Stimulated activated CD4-positive, alpha-beta T cell treated with anti-CD3 and anti-CD28 coated beads, Interleukin-4, amount 100 ng/mL, for 48 hours (primary cell): ENCODE measurements at regions not wholly inside any gene's neighbourhood (a gene's known extent, or its start where the extent isn't known, plus 50 kb on each side); places are given as distances from the start of the nearest gene placed in this dataset.

Experiments used
- DNase-seq, 2 donors: peaks; one replicate each; pipeline ENCODE4 v3.0.0-alpha.2; 2020; ENCODE audit warnings: low read depth in 2 of 2

DNA sequence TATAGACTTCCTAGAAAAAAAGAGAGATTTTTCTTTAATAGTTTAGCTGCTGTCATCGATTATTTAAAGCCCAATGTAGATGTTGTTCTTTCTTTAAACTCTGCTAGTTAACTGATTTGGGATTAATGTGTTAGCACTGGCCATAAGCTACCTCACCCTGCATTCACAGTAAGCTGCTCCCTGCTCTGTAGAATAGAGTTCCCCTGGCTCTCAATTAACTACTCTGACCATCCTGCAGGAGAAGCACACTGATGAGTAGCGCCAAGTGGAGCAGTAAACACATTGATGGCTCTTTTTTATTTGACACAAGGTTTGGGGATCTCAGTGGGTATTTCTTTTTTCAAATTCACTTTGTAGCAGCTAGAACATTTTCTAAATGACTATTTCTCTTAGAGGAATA, 807.9 kb upstream of the ZNF608 start:
- DNase-seq = no peak

DNA sequence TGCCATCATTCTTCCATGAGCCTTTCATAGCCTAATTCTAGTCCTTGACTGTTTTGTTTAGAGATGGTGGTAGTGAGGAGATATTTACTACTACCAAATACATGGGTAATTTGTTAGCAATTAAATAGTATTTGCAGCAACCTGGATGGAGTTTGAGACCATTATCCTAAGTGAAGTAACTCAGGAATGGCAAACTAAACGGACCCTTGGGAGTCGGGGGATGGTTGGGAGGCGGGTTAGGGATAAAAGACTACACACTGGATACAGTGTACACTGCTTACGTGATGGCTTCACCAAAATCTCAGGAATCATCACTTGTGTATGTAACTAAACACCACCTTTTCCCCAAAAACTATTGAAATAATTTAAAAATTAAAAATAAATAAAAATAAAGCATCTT, 809.2 kb upstream of the ZNF608 start:
- DNase-seq = no peak

GRCh38 chr5:125558016-125558415, 811.6 kb upstream of the ZNF608 start:
- DNase-seq = no peak

GRCh38 chr5:125558466-125558865, 812.0 kb upstream of the ZNF608 start:
- DNase-seq = no peak

GRCh38 chr5:125559296-125559695, 812.9 kb upstream of the ZNF608 start:
- no peak for DNase-seq

- no peak for DNase-seq
Observed at GRCh38 chr5:125560476-125561225, 814.2 kb upstream of the ZNF608 start.

DNA sequence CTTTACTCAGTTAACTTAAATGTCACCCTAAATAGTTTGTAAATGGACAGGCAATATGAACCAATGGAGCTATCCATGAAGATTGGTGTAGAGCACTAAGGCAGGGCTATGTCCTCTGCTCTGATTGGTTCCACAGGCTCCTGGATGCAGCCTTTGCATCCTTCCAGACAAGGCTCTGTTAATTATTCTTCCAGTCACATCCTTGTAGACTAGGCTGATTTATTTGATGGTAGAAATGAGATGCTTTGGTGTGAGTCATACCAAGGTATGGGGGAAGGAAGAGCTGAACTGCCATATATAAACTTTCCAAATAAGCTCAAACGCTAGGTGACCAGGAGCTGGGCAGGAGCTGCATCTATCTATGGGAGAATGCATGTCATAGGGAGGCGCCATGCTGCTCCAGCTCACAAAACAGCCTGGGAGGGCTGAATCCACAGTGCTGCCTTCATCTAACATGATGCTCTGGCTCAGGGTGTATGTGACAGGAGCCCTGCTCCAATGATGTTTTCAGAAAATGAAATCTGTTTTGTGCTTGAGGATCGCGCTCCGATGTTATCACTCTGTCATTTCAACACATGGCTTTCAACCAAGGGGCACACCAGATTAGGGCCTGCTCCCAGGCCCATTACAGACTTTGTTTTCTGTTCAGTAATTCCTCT, 818.0 kb upstream of the ZNF608 start:
- no peak for DNase-seq

DNA sequence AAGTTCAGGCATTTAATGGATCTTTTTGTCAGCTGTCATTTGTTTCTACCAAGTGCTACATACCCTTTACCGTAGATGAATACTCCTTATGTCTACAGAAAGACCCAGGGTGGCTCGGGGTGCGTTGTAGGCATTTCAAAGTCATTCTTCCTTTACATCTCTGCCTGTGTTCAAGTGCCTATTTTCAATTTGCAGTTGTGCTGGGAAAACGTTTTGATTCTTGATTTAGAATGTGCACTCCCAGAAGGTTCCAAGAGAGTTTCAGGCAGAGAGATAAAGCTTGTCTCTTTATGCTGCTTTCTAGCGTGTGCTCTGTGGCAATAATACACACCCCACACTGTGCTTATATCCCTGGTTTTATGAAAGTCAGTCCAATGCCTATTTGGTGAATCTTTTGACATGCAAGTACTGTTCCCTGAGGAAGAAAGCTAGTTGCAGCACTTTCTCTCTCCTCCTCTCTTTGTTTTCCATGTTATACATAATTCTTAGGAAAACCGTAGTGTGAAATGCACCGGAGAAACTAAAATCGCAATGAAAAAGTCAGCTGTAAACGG, 828.1 kb upstream of the ZNF608 start:
- no peak for DNase-seq

DNA sequence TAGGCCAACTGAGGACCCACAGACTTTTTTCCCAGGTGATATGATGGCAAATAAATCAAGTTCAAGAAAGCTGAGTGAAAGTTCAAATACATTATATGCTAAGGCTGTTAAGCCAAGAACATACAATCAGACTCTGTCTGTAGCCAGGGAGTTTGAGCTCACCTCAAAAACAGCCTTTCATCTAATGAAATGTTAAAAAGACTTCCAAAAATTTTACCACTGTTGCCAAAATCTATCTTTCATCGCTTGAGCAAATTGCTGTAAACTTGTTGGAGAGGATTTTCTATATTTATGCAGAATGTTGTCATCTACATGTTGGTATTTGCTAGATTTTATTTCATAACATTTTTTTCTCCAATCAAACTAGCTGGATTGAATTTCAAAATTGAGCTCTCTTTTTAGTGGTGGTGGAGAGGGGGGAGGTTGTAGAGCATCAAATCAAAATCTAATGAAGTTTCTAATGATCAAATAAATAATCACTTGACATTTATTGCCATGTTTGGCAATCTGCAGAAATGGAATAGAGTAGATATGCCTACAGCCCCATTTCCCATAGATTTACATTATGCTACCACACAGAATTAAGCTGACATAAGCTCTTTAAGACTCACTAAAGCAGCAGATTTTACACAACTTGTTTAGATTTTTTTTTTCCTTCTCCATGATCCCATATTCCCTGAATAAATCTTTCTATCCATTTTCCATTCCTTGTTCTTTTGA, 828.9 kb upstream of the ZNF608 start:
- no peak for DNase-seq

DNA sequence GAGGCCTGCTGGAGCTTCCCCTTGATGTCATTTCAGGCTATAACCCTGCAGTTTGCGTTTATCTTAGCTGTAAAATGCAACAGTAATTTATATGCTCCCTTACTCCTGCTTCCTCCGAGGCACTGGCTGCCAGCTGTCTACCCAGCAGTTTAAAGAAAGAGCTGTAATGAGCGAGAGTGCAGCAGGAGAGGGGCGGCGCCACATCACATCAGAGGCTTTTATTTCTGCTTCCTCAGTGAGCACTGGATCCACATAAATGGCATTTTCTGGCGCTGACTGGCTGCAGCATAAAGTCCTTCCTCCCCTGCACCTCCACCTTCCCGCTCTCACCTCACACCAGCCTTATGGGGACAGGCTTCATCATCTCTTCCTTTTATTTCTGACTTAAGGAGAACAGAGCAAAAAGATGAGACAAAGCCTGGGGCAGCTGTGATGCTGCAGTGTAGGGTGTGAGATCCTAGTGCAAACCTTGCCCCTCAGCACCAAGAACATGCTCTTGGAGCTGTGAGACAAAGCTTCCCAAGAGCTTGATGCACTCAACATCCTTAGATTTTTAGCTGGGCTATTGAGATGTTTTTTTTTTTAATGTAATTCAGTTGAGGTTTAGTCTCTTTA, 829.6 kb upstream of the ZNF608 start:
- no peak for DNase-seq

DNA sequence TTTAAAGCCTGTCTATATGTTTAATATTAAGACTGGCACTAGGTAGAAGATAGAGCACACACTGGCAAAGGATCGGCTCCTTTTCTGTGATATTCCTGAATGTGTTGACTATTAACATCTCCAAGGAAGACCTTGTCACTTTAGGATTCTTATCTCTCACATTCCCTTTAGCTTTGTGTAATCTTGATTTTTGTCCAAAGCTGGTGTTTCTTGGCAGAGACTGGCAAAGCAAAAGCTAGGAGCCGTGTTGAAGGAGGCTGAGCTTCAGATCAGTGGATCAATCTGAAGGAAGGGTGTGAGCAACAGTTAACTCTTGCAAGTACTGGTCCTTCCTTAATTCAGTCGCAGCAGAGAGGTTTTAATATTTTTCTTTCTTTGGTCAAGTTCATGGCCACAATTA, 830.4 kb upstream of the ZNF608 start:
- no peak for DNase-seq

DNA sequence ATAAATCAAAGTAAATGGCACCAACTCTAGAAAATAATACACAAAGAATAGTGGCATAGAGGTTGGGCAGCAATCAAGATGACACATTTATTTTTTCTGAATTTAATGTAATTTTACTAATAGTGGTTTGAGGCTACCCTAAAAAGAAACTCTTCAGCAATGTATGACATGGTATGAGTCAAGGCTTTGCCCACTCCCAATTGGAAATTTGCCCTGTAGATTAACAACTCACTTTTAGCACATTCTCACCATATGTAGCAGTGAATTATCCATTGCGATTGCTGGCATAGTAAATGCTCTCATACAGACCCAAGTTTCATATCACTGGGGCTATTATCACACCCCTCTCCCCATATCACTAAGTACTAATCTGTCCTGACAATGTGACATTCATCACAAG, 832.1 kb upstream of the ZNF608 start:
- DNase-seq = no peak

- no peak for DNase-seq
Observed at GRCh38 chr5:125579182-125579581, 832.7 kb upstream of the ZNF608 start.

- no peak for DNase-seq
Observed at GRCh38 chr5:125581311-125581710, 834.9 kb upstream of the ZNF608 start.

DNA sequence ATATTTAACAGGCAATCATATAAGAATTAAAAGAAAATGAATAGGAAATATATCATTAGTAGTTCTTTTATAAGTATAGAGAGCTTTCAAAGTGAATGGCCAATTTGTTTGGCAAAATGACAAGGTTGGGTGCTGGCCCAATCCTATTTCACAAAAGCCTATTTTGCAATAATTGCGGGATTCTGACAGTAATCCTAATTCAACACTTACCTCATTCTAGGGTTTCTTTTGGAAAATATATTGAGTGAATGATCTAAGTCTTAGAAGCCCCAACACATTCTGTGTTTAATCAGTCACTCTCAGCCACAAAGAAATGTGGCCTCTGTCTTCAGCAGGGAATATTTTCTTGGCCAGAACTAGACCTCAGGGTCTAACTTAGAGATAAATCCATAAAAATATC, 835.9 kb upstream of the ZNF608 start:
- DNase-seq = no peak

DNA sequence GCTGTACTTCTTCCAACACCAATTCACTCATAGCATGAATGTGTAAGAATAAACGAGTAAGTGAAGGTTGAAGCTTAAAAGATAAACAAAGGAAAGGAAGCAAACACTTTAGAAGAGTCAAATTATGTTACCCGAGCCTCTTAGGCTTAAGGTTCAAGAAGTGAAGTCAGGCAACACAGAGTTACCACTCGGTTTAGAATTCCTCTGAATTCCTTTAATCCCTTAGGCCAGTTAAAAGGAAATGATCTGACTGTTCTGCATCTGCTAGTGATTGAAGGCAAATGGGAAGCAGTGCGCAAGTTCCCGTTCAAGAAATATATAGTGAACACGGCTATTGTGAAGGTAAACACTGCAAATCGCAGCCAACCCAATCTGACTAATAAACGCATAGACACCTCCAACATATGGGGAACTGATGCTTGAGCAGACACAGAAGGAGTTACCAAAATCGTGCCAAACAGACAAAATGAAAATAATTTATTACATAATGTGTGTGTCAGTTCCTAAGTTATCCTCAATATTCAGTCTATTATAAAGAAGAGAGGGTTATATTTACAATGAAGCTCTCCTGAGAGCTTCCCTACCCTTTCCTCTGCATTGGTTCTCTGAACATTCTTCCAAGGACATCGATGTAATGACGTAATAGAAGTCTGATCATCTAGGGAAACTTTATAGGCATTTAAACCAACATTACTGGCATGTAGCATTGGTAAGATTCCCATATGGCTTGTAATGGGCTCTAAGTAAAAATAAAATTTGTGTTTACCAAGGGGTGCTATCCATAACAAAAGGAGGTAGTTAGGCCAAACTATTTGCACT, 837.1 kb upstream of the ZNF608 start:
- DNase-seq = no peak

GRCh38 chr5:125584140-125584520, 837.7 kb upstream of the ZNF608 start:
- no peak for DNase-seq

DNA sequence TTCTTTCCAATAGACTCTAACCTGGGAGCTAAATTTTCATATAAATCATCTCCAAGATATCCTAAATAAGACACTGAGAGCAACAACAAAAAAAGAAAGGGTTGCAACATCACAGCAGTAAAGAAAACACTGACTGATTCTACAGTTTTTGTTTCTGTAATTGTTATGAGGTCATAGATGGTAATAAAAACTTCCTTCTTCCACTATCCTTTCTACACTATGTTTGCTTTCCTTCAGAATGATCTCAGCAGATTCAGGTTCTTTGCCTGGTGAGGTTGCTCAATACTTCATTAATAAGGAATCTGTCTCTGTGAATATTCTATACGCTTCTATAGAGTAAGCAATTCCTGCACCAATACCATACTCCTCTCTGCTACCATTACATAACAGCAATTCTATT, 835.6 kb upstream of the GRAMD2B start:
- no peak for DNase-seq

DNA sequence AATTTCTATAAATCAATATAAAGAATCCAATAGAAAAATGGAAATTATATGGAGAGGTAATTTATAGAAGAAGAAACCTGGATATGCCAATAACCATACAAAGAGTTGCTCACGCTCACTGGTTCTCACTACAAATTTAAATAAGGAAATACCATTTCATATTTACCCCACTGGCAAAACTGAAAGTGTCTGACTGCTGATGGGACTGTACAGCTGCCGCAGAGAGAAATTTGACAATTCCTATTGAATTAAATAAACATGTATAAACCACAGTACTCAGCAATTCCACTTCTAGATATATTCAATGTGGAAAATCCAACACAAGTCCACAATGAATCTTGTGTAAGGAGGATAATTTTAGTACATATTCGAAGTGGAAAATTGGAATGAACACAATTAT, 830.4 kb upstream of the GRAMD2B start:
- no peak for DNase-seq

DNA sequence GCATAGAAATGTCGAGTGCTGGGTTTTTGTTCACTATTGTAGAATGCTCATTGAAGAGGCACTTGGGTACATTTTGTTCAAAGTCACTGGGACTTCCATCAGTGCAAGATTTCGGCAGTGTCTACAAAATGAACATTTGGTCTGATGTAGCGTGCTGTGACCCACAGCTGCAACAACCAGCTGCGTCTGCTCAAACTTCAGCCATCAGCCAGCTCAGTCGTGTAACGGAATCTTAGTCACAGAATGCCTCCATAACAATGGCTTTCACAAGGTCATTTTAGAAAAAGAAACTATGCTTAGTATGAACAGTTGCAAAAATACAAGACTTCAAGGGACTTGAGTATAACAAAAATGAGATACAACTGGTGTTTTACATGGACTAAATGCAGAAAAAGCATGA, 828.1 kb upstream of the GRAMD2B start:
- no peak for DNase-seq

GRCh38 chr5:125595845-125596244, 827.4 kb upstream of the GRAMD2B start:
- DNase-seq = no peak
